MM.1S (cell line): ENCODE measurements at regions not wholly inside any gene's neighbourhood (a gene's known extent, or its start where the extent isn't known, plus 50 kb on each side); places are given as distances from the start of the nearest gene placed in this dataset.

ENCODE experiments used
- DNase-seq: peaks from one replicate; pipeline ENCODE4 v3.0.0-alpha.2; 2015
- H2AFZ ChIP-seq: fragments of 300-600 bp; sonication (generic); 2 replicates; pipeline ENCODE4 v1.6.0; 2016; ENCODE audit warnings: antibody characterized with exemption, low read length
- H3F3A ChIP-seq: fragments of 300-600 bp; sonication (generic); 2 replicates; pipeline ENCODE4 v1.6.1; 2016; ENCODE audit warnings: mild to moderate bottlenecking, antibody characterized with exemption, low read length, moderate library complexity, mixed read lengths; ENCODE audit not compliant: insufficient read depth
- H3K27ac ChIP-seq: fragments of 300-600 bp; sonication (generic); 2 replicates; pipeline ENCODE4 v1.5.1; 2016; ENCODE audit warnings: mild to moderate bottlenecking, low read length
- H3K27me3 ChIP-seq: fragments of 300-600 bp; sonication (generic); replicated peaks from 2 replicates; pipeline ENCODE4 v1.6.0; 2016; ENCODE audit warnings: low read length; ENCODE audit not compliant: insufficient read depth
- H3K36me3 ChIP-seq: fragments of 300-600 bp; sonication (generic); replicated peaks from 2 replicates; pipeline ENCODE4 v1.6.1; 2016; ENCODE audit warnings: mild to moderate bottlenecking, low read length, mixed read lengths; ENCODE audit not compliant: insufficient read depth
- H3K4me1 ChIP-seq: fragments of 300-600 bp; sonication (generic); 2 replicates; pipeline ENCODE4 v1.6.1; 2016; ENCODE audit warnings: low read length, mixed read lengths
- H3K4me2 ChIP-seq: fragments of 300-600 bp; sonication (generic); 2 replicates; pipeline ENCODE4 v1.6.0; 2016; ENCODE audit warnings: low read depth, low read length
- H3K4me3 ChIP-seq: fragments of 300-600 bp; sonication (generic); 2 replicates; pipeline ENCODE4 v1.5.1; 2016; ENCODE audit warnings: low read length, mixed read lengths
- H3K79me2 ChIP-seq: fragments of 300-600 bp; sonication (generic); 2 replicates; pipeline ENCODE4 v1.6.1; 2016; ENCODE audit warnings: mixed run types, low read length, mixed read lengths
- H3K9ac ChIP-seq: fragments of 300-600 bp; sonication (generic); 2 replicates; pipeline ENCODE4 v1.6.1; 2016; ENCODE audit warnings: low read length, mixed read lengths
- H3K9me2 ChIP-seq: fragments of 300-600 bp; sonication (generic); replicated peaks from 2 replicates; pipeline ENCODE4 v1.6.1; 2016; ENCODE audit warnings: mild to moderate bottlenecking, low read length, mixed read lengths; ENCODE audit not compliant: insufficient read depth
- H3K9me3 ChIP-seq: fragments of 300-600 bp; sonication (generic); replicated peaks from 2 replicates; pipeline ENCODE4 v1.6.1; 2016; ENCODE audit warnings: mild to moderate bottlenecking, low read length, mixed read lengths; ENCODE audit not compliant: insufficient read depth
- H4K20me1 ChIP-seq: fragments of 300-600 bp; sonication (generic); 2 replicates; pipeline ENCODE4 v1.6.1; 2016; ENCODE audit warnings: mild to moderate bottlenecking, low read length, moderate library complexity, mixed read lengths; ENCODE audit not compliant: insufficient read depth
- CTCF ChIP-seq: fragments of 300-600 bp; sonication (generic); IDR thresholded peaks from 2 replicates; pipeline ENCODE4 v1.5.1; 2016; ENCODE audit warnings: antibody characterized with exemption, low read length, mixed read lengths
- EZH2 ChIP-seq: fragments of 300-600 bp; sonication (generic); optimal IDR thresholded peaks from 2 replicates; pipeline ENCODE3; 2017; ENCODE audit warnings: low read depth, mild to moderate bottlenecking, antibody characterized with exemption, low read length, mixed read lengths
- EZH2phosphoT487 ChIP-seq: fragments of 300-600 bp; sonication (generic); IDR thresholded peaks from 2 replicates; pipeline ENCODE4 v1.6.1; 2018; ENCODE audit warnings: antibody characterized with exemption, low read length

GRCh38 chr4:122278976-122279375 lies 99.8 kb upstream of the ADAD1 start:
- no peak overlapping the region for H3K4me2 ChIP-seq
- no peaks in the 10 kb centered on the region for H3K9me2 ChIP-seq
- no peaks in the 10 kb centered on the region for H4K20me1 ChIP-seq
- no peaks in the 10 kb centered on the region for H3K27me3 ChIP-seq
- no peak for DNase-seq
- no peaks in the 10 kb centered on the region for H3K9me3 ChIP-seq
- no peaks in the 10 kb centered on the region for H3K79me2 ChIP-seq
- no peak overlapping the region for H2AFZ ChIP-seq
- no peak for TF ChIP-seq CTCF
- no peak overlapping the region for H3K27ac ChIP-seq
- no peaks in the 10 kb centered on the region for H3K36me3 ChIP-seq
- H3K4me3 ChIP-seq = no peak overlapping the region
- H3F3A ChIP-seq = no peaks in the 10 kb centered on the region
- H3K4me1 ChIP-seq = no peaks in the 10 kb centered on the region
- no peak overlapping the region for H3K9ac ChIP-seq

- TF ChIP-seq EZH2phosphoT487 (no peak), EZH2 (no peak), CTCF (no peak)
- no peak overlapping the region for H3K9ac ChIP-seq
- no peak overlapping the region for H3K4me3 ChIP-seq
- H2AFZ ChIP-seq = no peak overlapping the region
- H3K79me2 ChIP-seq = no peaks in the 10 kb centered on the region
- H3K9me3 ChIP-seq = no peaks in the 10 kb centered on the region
- no peaks in the 10 kb centered on the region for H3F3A ChIP-seq
- H3K4me1 ChIP-seq = no peaks in the 10 kb centered on the region
- H3K9me2 ChIP-seq = no peaks in the 10 kb centered on the region
- no peaks in the 10 kb centered on the region for H4K20me1 ChIP-seq
- no peak overlapping the region for H3K27ac ChIP-seq
- no peak overlapping the region for H3K4me2 ChIP-seq
- H3K27me3 ChIP-seq = no peaks in the 10 kb centered on the region
- DNase-seq = no peak
- no peaks in the 10 kb centered on the region for H3K36me3 ChIP-seq
Observed at GRCh38 chr4:122279670-122280069, 99.1 kb upstream of the ADAD1 start.

- H3K79me2 ChIP-seq = no peaks in the 10 kb centered on the region
- H3K9ac ChIP-seq = no peak overlapping the region
- no peak overlapping the region for H3K4me2 ChIP-seq
- H3K9me2 ChIP-seq = no peaks in the 10 kb centered on the region
- H3K4me3 ChIP-seq = no peak overlapping the region
- H3K36me3 ChIP-seq = no peaks in the 10 kb centered on the region
- H3F3A ChIP-seq = no peaks in the 10 kb centered on the region
- H3K9me3 ChIP-seq = no peaks in the 10 kb centered on the region
- TF ChIP-seq CTCF = no peak
- no peak for TF ChIP-seq EZH2phosphoT487
- no peak for TF ChIP-seq EZH2
- no peaks in the 10 kb centered on the region for H4K20me1 ChIP-seq
- no peak overlapping the region for H2AFZ ChIP-seq
- H3K27me3 ChIP-seq = no peaks in the 10 kb centered on the region
- DNase-seq = no peak
- H3K4me1 ChIP-seq = no peaks in the 10 kb centered on the region
- H3K27ac ChIP-seq = no peak overlapping the region
Observed at GRCh38 chr4:122285285-122285684, 93.5 kb upstream of the ADAD1 start.
